SK-N-SH treated with all-trans-retinoic acid at 6 μM for 48 hours (cell line): ENCODE measurements at regions not wholly inside any gene's neighbourhood (a gene's known extent, or its start where the extent isn't known, plus 50 kb on each side); places are given as distances from the start of the nearest gene placed in this dataset.

Experiments used
- ATAC-seq: fragments of 200-7000 bp; cut with Tn5 transposase; 3 replicates; pipeline ENCODE4 v1.9.1; 2020; ENCODE audit warnings: mild to moderate bottlenecking, moderate library complexity
- ARNTL ChIP-seq: fragments of 450-650 bp; formaldehyde crosslinking; IDR thresholded peaks from 2 replicates; pipeline ENCODE4 v1.5.0; 2020; ENCODE audit warnings: low read depth, mild to moderate bottlenecking, moderate library complexity, borderline replicate concordance
- BACH2 ChIP-seq: fragments of 250-450 bp; sonication (Bioruptor Pico); IDR thresholded peaks from 2 replicates; pipeline ENCODE4 v1.9.0; 2021; ENCODE audit warnings: mild to moderate bottlenecking, borderline replicate concordance
- CSDC2 ChIP-seq: fragments of 250-450 bp; sonication (Bioruptor Pico); IDR thresholded peaks from 2 replicates; pipeline ENCODE4 v1.5.0; 2020; ENCODE audit warnings: mild to moderate bottlenecking, moderate library complexity
- GLIS3 ChIP-seq: fragments of 250-450 bp; sonication (Bioruptor Pico); IDR thresholded peaks from 2 replicates; pipeline ENCODE4 v1.5.0; 2020; ENCODE audit warnings: mild to moderate bottlenecking, moderate library complexity
- ISL1 ChIP-seq: fragments of 250-450 bp; sonication (Bioruptor Pico); IDR thresholded peaks from 2 replicates; pipeline ENCODE4 v2.1.2; 2022; ENCODE audit warnings: mild to moderate bottlenecking, moderate library complexity
- PPARA ChIP-seq: fragments of 250-450 bp; sonication (Bioruptor Pico); IDR thresholded peaks from 2 replicates; pipeline ENCODE4 v1.5.0; 2020; ENCODE audit warnings: mild to moderate bottlenecking, borderline replicate concordance
- RARB ChIP-seq: fragments of 250-450 bp; sonication (Bioruptor Pico); IDR thresholded peaks from 2 replicates; pipeline ENCODE4 v1.8.0; 2021; ENCODE audit warnings: mild to moderate bottlenecking, moderate library complexity
- SNAI2 ChIP-seq: fragments of 250-450 bp; sonication (Bioruptor Pico); IDR thresholded peaks from 2 replicates; pipeline ENCODE4 v1.5.0; 2020; ENCODE audit warnings: mild to moderate bottlenecking, moderate library complexity
- TCF4 ChIP-seq: fragments of 250-450 bp; sonication (Bioruptor Pico); IDR thresholded peaks from 2 replicates; pipeline ENCODE4 v1.8.0; 2021; ENCODE audit warnings: mild to moderate bottlenecking, moderate library complexity, borderline replicate concordance
- TOX ChIP-seq: fragments of 250-450 bp; sonication (Bioruptor Pico); IDR thresholded peaks from 2 replicates; pipeline ENCODE4 v1.8.0; 2021; ENCODE audit warnings: mild to moderate bottlenecking, moderate library complexity, borderline replicate concordance
- ZC3H10 ChIP-seq: fragments of 250-450 bp; sonication (Bioruptor Pico); IDR thresholded peaks from 2 replicates; pipeline ENCODE4 v1.5.1; 2021; ENCODE audit warnings: mild to moderate bottlenecking, moderate library complexity
- ZFP3 ChIP-seq: fragments of 250-450 bp; sonication (Bioruptor Pico); IDR thresholded peaks from 2 replicates; pipeline ENCODE4 v1.5.0; 2020; ENCODE audit warnings: mild to moderate bottlenecking, moderate library complexity
- ZFP30 ChIP-seq: fragments of 450-650 bp; formaldehyde crosslinking; IDR thresholded peaks from 2 replicates; pipeline ENCODE4 v1.5.0; 2022; ENCODE audit warnings: mild to moderate bottlenecking, moderate library complexity
- ZNF565 ChIP-seq: fragments of 450-650 bp; formaldehyde crosslinking; conservative IDR thresholded peaks from 2 replicates; pipeline ENCODE4 v1.5.0; 2020; ENCODE audit warnings: low read depth, mild to moderate bottlenecking, moderate library complexity
- ZNF70 ChIP-seq: fragments of 450-650 bp; formaldehyde crosslinking; IDR thresholded peaks from 2 replicates; pipeline ENCODE4 v1.5.0; 2020; ENCODE audit warnings: mild to moderate bottlenecking, moderate library complexity
- ZNF8 ChIP-seq: fragments of 450-650 bp; formaldehyde crosslinking; IDR thresholded peaks from 2 replicates; pipeline ENCODE4 v1.5.0; 2020; ENCODE audit warnings: mild to moderate bottlenecking, moderate library complexity
- TF ChIP-seq, protein P1 (sequence below): fragments of 250-450 bp; sonication (Bioruptor Pico); IDR thresholded peaks from 2 replicates; pipeline ENCODE4 v1.5.0; 2020; ENCODE audit warnings: mild to moderate bottlenecking, moderate library complexity
- TF ChIP-seq, protein P2 (sequence below): fragments of 250-450 bp; sonication (Bioruptor Pico); IDR thresholded peaks from 2 replicates; pipeline ENCODE4 v1.5.1; 2021; ENCODE audit warnings: mild to moderate bottlenecking, moderate library complexity
- TF ChIP-seq, protein P3 (sequence below): fragments of 250-450 bp; sonication (Bioruptor Pico); IDR thresholded peaks from 2 replicates; pipeline ENCODE4 v1.8.0; 2020; ENCODE audit warnings: mild to moderate bottlenecking, moderate library complexity, borderline replicate concordance
- TF ChIP-seq, protein P4 (sequence below): fragments of 250-450 bp; sonication (Bioruptor Pico); IDR thresholded peaks from 2 replicates; pipeline ENCODE4 v1.8.0; 2021; ENCODE audit warnings: low read depth, mild to moderate bottlenecking, moderate library complexity, borderline replicate concordance

DNA sequence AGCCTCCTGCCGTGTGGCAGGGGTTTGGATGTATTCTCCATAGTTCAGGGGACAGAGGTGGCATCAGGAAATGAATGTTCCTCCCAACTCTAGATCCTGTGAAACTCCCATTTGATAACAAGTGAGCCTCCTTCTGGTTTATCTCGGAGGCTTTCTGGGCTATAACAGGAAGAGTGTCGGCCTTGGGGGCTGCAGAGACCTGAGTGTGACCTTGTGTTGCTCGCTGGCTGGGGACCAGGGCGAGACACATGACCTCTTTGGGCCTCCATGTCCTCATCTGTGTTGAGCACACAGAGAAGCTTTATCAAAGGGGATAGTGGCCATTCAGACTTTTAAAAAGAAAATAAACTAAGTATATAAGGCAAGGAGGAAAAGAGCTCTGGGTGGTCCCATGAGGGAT lies 78.0 kb upstream of the SMNDC1 start:
- TF ChIP-seq, protein P1, sequence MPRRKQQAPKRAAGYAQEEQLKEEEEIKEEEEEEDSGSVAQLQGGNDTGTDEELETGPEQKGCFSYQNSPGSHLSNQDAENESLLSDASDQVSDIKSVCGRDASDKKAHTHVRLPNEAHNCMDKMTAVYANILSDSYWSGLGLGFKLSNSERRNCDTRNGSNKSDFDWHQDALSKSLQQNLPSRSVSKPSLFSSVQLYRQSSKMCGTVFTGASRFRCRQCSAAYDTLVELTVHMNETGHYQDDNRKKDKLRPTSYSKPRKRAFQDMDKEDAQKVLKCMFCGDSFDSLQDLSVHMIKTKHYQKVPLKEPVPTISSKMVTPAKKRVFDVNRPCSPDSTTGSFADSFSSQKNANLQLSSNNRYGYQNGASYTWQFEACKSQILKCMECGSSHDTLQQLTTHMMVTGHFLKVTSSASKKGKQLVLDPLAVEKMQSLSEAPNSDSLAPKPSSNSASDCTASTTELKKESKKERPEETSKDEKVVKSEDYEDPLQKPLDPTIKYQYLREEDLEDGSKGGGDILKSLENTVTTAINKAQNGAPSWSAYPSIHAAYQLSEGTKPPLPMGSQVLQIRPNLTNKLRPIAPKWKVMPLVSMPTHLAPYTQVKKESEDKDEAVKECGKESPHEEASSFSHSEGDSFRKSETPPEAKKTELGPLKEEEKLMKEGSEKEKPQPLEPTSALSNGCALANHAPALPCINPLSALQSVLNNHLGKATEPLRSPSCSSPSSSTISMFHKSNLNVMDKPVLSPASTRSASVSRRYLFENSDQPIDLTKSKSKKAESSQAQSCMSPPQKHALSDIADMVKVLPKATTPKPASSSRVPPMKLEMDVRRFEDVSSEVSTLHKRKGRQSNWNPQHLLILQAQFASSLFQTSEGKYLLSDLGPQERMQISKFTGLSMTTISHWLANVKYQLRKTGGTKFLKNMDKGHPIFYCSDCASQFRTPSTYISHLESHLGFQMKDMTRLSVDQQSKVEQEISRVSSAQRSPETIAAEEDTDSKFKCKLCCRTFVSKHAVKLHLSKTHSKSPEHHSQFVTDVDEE, result no peak
- TF ChIP-seq BACH2 (CRISPR knock-in tag), result no peak
- TF ChIP-seq RARB (CRISPR knock-in tag), result no peak
- TF ChIP-seq, protein P2, sequence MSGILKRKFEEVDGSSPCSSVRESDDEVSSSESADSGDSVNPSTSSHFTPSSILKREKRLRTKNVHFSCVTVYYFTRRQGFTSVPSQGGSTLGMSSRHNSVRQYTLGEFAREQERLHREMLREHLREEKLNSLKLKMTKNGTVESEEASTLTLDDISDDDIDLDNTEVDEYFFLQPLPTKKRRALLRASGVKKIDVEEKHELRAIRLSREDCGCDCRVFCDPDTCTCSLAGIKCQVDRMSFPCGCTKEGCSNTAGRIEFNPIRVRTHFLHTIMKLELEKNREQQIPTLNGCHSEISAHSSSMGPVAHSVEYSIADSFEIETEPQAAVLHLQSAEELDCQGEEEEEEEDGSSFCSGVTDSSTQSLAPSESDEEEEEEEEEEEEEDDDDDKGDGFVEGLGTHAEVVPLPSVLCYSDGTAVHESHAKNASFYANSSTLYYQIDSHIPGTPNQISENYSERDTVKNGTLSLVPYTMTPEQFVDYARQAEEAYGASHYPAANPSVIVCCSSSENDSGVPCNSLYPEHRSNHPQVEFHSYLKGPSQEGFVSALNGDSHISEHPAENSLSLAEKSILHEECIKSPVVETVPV (CRISPR knock-in tag), result no peak
- TF ChIP-seq ISL1 (CRISPR knock-in tag), result no peak
- TF ChIP-seq, protein P3, sequence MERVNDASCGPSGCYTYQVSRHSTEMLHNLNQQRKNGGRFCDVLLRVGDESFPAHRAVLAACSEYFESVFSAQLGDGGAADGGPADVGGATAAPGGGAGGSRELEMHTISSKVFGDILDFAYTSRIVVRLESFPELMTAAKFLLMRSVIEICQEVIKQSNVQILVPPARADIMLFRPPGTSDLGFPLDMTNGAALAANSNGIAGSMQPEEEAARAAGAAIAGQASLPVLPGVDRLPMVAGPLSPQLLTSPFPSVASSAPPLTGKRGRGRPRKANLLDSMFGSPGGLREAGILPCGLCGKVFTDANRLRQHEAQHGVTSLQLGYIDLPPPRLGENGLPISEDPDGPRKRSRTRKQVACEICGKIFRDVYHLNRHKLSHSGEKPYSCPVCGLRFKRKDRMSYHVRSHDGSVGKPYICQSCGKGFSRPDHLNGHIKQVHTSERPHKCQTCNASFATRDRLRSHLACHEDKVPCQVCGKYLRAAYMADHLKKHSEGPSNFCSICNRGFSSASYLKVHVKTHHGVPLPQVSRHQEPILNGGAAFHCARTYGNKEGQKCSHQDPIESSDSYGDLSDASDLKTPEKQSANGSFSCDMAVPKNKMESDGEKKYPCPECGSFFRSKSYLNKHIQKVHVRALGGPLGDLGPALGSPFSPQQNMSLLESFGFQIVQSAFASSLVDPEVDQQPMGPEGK (CRISPR knock-in tag), result no peak
- no peak for TF ChIP-seq CSDC2 (CRISPR knock-in tag)
- TF ChIP-seq ZFP30 (CRISPR knock-in tag), result no peak
- no peak for TF ChIP-seq ZNF565 (CRISPR knock-in tag)
- TF ChIP-seq ARNTL (CRISPR knock-in tag), result no peak
- ATAC-seq, result no peak

DNA sequence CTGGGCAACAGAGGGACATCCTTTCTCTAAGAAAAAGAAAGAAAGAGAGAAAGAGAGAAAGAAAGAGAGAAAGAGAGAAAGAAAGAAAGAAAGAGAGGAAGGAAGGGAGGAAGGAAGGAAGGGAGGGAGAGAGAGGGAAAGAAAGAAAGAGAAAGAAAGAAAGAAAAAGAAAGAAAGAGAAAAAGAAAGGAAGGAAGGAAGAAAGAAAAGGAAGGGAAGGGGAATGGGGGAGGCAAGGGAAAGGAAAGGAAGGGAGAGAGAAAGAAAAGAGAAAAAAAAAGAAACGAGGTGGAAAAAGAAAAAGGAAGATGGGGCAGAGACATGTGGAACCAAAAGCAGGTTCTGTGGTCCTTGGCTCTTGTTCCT lies 82.9 kb upstream of the SMNDC1 start:
- TF ChIP-seq, protein P4, sequence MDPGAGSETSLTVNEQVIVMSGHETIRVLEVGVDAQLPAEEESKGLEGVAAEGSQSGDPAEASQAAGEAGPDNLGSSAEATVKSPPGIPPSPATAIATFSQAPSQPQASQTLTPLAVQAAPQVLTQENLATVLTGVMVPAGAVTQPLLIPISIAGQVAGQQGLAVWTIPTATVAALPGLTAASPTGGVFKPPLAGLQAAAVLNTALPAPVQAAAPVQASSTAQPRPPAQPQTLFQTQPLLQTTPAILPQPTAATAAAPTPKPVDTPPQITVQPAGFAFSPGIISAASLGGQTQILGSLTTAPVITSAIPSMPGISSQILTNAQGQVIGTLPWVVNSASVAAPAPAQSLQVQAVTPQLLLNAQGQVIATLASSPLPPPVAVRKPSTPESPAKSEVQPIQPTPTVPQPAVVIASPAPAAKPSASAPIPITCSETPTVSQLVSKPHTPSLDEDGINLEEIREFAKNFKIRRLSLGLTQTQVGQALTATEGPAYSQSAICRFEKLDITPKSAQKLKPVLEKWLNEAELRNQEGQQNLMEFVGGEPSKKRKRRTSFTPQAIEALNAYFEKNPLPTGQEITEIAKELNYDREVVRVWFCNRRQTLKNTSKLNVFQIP (CRISPR knock-in tag), result no peak
- TF ChIP-seq GLIS3 (no peak), ZFP3 (CRISPR knock-in tag) (no peak), RARB (CRISPR knock-in tag) (no peak), TOX (CRISPR knock-in tag) (no peak), BACH2 (CRISPR knock-in tag) (no peak), ZNF70 (CRISPR knock-in tag) (no peak)
- TF ChIP-seq, protein P1, result no peak
- TF ChIP-seq, all 23 proteins: peak for 0
- ATAC-seq, result no peak

DNA sequence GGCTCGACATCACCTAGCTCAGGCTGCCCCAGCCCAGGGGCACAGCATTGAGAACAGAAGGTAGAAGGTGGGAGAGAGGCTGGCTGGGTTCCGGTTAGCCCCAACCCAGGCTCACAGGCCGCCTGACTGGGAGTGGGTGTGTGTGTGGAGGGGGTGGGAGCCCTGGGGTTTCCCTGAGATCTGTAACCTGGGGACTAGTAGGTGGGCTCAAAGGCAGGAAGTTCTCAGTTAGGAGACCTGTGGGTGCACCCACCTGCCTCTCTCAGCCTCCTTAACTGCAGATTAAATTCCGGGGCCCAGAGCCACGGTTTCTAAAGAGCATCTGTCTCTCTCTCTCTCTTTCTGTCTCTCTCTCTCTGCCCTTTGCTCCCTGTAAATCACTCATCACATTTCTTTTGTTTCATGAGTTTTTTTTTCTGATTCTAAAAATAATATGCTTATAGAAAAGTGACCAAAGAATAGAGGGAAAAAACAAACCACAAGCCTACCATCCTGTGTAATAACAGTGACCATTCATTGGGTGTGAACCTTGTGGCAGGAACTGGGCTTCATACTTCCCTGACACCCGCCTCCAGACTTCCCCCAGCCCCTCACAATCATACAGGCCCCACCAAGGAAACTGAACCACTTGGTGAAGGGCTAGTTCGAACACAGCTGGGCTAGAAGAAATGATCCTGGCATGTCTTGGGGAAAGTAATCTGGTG lies 83.4 kb upstream of the SMNDC1 start:
- no peak; the same call in 2 of the 3 replicates for ATAC-seq
- TF ChIP-seq TCF4 (CRISPR knock-in tag) (no peak), RARB (CRISPR knock-in tag) (no peak), ZC3H10 (CRISPR knock-in tag) (no peak), ZNF8 (CRISPR knock-in tag) (no peak), SNAI2 (CRISPR knock-in tag) (no peak), ZNF565 (CRISPR knock-in tag) (no peak), ZFP30 (CRISPR knock-in tag) (no peak), ARNTL (CRISPR knock-in tag) (no peak), PPARA (CRISPR knock-in tag) (no peak), ISL1 (CRISPR knock-in tag) (no peak), CSDC2 (CRISPR knock-in tag) (no peak), BACH2 (CRISPR knock-in tag) (no peak), ZFP3 (CRISPR knock-in tag) (no peak)
- TF ChIP-seq, protein P2 (CRISPR knock-in tag), result no peak
- TF ChIP-seq, protein P3 (CRISPR knock-in tag), result no peak
